Stimulated activated CD8-positive, alpha-beta memory T cell treated with anti-CD3 and anti-CD28 coated beads, Interleukin-4, amount 100 ng/mL, for 48 hours (primary cell): ENCODE measurements at regions not wholly inside any gene's neighbourhood (a gene's known extent, or its start where the extent isn't known, plus 50 kb on each side); places are given as distances from the start of the nearest gene placed in this dataset.

ENCODE experiments used
- DNase-seq: peaks from one replicate; pipeline ENCODE4 v3.0.0-alpha.2; 2020

DNA sequence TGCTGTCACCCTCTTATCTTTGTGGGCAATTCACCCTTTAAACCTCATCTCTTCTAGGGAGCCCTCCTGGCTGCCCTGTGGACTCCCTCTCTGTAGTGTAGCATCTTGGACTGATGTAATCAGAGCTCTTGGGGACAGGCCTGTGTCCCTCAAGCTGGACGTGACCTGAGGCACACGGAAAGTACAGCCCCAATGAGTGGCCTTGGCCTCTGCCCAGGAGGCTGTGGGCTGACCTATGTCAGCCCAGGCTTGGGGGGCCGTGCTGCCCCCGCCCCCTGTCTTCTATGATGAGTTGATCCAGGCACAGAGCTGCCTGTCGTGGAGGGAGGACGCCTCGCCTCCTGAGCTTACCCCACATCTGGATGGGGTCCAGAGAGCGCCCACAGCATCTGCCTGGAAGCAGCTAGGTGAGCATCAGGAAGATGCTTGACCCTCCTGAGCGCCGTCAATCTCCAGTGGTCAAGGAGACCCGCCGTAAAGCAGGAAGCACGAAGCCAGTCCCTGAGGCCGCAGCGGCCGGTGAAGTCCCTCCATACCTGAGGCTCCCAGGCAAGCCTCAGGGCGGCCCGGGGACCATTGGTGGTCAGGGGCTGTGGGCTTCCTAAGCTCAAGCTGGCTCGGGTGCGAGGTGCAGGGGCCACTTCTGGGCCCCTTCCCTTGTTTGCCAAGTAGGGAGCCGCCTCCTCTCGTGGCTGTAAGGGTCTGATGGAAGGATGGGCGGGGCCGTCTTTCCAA lies 1136.9 kb downstream of the BRD1 start:
- no peak for DNase-seq

DNA sequence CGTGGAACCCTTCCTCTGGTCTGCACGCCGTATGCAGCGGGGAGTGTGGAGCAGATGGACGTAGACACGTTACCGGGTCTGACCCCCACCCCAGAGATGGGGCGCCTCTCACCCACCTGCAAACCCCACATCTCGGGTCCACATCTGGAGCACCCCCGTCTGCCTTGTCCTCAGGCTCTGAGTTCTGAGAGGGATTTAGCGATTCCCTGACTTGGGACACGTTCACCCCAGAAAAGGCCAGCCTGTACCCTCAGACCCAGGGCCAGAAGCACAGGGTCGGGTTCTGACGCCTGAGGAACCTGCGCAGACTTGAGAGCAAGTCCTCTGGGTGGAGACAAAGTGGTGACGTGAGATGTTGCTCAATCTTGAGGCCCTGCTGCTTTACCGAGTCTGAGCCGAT lies 1138.5 kb downstream of the BRD1 start:
- DNase-seq, result no peak

DNA sequence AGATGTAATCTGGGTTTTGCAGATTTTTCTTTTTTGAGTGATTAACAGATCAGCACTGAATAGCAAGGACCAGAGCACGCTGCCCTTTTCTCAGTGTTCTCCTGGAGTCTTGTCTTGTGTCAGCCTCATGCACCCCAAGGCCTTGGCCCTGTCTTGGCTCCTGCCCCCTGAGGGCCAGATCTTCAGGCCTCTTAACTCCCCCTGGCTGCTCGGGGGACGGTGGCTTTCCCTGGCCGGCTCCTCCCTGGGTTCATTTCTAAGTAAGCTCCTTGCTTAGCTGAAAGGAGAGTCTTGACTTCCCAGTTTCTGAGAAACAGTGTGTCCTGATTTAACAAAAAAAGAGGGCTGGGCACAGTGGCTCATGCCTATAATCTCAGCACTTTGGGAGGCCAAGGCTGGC lies 1139.3 kb downstream of the BRD1 start:
- no peak for DNase-seq

DNA sequence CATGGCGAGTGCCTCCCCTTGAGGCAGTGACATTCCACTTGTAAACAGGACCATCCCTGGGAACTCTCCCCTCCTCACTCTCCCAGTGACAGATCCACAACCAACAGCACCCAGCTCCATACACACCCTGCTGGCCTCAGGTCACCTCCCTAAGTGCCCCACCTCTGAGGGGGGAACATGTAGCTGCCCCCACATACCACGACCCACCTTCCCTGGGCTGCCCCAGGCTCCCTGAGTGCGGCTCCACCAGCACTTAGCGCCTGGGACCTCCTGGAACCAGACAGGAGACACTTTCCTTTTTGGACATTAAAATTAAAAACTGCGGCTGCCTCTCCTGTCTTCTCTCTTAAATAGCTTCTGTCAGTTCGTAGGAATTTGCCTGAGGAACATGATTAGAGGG lies 1140.1 kb downstream of the BRD1 start:
- DNase-seq, result no peak

DNA sequence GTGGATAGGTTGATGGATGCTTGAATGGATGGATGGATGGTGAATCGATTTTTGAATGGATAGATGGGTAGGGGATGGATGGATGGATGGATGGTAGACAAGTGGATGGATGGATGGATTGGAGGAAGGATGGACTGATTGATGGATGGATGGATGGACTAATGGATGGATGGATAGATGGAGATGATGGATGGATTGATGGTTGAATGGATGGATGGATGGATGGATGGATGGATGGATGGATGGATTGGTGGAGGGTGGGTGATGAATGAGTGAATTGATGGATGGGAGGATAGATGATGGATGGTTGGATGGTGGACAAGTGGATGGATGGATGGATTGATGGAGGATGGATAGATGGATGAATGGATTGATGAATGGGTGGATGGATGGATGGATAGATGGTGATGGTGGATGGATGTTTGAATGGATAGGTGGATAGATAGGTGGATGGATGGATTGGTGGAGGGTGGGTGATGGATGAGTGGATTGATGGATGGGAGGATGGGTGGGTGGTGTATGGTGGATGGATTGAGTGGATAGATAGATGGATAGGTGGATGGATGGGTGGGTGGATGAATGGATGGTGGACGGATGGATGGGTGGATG lies 1140.9 kb downstream of the BRD1 start:
- no peak for DNase-seq

DNA sequence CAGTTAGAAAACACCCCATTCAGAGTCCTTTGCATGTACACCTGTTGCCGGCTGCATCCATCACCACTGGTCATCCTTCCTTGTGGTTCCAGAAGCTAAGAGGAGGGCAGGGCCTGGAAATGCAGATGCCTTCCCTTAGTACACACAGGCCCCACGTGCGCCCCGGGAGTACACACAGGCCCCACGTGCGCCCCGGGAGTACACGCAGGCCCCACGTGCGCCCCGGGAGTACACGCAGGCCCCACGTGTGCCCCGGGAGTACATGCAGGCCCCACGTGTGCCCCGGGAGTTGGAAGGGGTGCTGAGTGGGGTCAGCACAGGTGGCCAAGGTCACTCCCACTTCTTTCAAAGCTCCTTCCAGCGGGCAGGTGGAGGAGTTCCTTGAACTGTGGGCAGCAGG lies 1141.9 kb downstream of the BRD1 start:
- no peak for DNase-seq

DNA sequence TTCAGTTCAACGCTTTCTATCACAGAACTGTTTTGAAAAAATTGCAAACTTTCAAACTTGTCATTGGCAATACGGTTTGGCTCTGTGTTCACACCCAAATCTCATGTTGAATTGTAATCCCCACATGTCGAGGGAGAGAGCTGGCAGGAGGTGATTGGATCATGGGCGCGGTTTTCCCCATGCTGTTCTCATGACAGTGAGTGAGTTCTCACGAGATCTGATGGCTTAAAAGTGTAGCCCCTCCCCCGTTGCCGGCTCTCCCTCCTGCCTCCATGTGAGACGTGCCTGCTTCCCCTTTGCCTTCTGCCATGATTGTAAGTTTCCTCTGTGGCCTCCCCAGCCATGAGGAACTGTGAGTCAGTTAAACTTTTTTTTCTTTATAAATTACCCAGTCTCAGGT lies 1144.0 kb downstream of the BRD1 start:
- DNase-seq, result no peak

DNA sequence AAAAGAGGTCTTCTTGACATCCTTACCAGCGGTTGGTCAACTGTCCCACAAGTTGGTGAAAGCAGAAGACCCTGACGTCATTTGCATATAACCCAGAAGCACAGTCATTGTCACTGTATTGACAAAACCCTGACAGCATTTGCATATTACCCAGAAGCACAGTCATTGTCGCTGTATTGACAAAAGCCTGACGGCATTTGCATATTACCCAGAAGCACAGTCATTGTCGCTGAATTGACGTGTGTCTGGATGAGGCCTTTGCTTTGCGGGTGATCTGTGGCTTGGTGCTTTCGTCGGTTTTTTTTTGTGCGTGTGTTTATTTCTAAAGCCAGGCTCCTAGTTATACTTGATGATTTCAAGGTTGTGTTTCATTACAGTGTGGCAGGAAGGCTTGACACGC lies 1145.2 kb downstream of the BRD1 start:
- no peak for DNase-seq

DNA sequence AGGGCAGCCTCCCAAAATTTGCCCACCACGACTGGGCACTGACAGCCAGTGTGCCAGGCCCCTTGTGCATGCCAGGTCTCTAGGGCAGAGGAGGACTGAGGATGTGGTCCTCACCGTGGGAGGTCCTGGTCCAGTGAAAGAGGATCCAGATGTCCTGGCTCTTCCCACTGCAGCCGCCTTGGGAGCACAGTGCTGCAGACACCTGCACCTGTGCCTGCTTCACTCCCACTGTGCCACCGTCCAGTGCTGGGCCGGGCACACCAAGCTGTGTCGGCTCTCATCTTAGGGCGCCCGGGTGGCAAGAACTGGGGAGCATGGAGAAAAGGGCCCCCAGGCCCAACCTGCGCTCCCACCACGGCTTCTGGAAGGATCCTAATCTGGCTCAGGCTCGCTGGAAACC lies 1147.1 kb downstream of the BRD1 start:
- no peak for DNase-seq

DNA sequence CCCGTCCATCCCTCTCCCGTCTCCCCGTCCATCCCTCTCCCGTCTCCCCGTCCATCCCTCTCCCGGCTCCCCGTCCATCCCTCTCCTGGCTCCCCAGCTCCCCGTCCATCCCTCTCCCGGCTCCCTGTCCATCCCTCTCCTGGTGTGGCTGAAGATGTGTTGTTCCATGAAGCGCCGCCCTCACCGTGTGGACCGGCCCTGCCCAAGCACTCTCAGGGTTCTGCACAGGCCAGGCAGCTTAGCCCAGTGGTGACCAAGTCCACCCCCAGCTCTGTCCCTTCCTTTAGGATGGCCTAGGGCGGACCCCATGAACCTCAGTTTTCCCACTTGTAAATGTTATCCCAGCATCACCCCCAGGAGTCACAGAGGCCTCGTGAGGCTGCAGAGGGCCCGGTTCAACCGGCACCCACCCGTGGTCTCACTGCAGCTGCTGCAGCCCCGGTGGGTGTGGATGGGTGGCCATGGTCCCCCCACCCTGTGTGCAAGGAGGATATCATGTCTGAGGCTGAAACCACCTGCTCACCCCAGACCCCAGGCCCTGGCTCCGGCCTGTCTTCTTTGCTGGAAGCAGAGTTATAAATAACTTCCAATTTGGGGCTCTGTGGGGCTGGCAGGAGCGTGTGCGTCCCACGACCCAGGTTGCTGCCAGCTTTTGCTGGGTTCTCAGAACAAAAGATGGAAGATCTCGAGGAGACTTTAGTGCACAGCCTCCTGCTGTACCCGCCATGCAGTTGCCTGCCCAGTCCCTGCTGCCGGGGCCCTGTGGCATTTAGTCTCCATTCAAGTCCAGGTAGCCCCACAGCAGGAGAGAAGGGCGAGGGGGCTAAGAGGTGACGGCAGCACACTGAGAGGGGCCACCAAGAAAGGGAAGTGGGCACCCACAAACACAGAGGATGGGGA lies 1147.8 kb downstream of the BRD1 start:
- DNase-seq, result no peak

DNA sequence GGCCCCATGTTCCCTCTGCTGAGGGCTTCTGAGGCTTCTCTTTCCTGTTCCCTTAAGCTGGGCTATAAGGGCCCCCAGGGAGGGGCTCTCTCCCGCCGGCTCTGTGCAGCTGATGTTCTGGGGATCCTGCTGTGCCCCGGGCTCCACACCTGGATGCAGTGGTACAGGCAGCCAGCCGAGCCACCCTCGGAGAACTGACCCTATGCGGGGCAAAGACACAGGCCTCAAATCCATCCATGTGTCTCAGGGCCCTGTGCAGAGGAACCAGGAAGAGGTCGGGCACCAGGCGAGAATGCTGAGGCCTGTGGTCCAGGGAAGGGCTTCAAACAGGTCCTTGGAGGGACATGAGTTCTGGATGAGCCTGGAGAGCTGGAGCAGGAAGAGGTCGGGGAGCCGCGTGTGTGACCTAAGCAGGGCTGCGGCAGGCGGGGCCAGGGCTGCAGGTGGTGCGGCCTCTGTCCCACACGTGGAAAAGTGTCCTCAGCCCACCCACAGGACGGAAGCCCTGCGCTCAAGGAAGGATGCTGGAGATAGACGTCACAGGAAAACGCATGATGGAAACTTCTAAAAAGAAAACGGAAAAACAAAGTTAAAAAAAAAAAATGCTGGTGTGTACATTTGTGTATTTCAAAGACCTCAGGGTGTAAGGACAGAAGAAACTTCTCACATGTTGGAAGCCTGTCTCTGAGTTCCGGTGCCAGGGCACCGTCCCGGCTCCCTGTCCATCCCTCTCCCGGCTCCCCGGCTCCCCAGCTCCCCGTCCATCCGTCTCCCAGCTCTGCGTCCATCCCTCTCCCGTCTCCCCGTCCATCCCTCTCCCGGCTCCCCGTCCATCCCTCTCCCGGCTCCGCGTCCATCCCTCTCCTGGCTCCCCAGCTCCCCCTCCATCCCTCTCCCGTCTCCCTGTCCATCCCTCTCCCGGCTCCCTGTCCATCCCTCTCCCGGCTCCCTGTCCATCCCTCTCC lies 1149.2 kb downstream of the BRD1 start:
- DNase-seq, result no peak

DNA sequence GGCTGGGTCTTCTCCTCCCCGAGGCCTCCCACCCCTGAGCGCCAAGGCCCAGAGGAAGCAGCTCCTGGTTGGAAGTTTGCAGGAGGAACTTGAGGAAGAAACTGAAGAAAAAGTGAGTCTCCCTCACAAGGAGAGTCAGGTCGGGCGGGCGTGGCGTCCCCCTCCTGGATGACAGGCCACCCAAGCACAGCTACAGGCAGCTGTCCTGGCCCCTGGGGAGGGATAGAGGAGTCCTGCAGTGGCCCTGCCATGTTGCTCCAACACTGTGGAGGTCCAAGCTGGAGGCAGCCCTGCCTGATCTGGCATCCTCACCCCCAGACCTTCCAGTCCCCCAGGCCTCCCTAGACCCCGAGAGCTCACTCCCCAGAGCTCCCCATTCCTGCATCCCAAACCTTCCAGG lies 1150.1 kb downstream of the BRD1 start:
- DNase-seq, result no peak

DNA sequence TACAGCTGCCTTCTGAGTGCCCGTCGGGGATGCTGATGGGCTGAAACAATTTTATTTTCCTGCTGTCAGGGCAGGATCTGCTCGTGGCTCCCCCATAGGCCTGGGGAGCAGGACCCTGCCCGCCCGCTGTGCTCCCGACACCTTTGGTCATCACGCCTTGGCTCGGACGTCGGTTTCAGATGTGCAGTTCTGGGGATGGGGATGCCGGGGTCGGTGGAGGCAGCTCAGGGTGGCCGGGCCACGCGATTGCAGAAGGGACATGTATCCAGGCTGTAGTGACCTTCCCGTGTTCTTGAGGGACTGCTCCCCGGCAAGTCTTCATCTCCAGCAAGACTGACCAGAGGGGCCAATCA lies 1150.5 kb downstream of the BRD1 start:
- DNase-seq, result no peak

DNA sequence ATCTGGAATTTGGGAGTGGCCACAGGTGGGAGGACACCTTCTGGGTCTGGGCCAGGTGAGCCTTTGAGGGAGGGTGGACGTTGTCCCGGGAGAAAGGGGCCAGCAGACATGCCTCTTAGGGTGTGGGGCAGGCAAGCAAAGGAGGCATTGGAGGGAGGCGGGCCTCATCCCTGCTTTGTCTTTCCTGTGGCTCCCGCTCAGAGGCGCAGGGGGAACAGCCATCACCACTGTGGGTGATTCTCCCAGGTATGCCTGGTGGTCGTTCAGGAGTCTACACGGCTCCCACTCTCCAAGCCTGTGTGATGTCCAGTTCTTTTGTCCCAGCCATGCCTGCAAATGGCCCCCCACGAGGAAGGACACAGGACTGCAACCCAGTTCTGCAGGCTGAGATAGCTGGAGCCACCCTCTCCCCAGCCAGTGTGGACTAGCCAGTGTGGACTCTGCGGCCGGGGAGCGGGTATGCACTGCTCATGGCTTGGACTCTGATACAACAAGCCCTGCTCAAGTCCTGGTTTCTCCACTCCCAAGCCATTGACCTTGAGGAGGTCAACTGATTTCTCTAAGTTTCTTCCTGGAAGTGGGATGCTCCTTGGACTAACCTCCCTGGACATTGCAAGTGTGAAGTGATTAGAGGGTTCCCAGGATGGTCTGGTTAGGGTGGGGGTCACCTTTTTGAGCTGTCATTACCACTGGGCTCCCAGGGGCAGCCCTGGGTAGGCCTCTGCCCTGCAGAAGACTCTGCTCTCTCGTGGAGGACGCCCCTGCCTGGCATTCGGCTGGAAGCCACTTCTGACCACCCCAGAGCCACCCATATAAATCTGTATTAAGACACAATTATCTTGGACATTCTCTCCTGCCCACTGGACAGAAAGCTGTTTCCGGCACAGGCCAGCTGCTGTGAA lies 1151.2 kb downstream of the BRD1 start:
- DNase-seq, result no peak

DNA sequence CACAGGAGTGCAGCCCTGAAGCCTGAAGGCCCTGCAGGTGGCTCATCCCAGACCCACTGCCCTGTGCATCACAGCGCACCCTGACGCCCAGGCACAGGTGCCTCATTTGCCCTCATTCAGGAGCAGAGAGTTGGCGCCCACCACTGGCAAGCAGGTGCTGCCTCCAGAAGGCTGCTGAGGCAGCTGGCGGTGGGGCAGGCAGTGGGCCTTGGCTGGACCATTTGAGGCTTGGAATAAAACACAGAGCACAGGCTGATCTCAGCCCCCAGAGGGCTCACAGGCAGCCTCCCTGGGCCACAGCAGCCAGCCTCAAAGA lies 1151.9 kb downstream of the BRD1 start:
- DNase-seq, result no peak

DNA sequence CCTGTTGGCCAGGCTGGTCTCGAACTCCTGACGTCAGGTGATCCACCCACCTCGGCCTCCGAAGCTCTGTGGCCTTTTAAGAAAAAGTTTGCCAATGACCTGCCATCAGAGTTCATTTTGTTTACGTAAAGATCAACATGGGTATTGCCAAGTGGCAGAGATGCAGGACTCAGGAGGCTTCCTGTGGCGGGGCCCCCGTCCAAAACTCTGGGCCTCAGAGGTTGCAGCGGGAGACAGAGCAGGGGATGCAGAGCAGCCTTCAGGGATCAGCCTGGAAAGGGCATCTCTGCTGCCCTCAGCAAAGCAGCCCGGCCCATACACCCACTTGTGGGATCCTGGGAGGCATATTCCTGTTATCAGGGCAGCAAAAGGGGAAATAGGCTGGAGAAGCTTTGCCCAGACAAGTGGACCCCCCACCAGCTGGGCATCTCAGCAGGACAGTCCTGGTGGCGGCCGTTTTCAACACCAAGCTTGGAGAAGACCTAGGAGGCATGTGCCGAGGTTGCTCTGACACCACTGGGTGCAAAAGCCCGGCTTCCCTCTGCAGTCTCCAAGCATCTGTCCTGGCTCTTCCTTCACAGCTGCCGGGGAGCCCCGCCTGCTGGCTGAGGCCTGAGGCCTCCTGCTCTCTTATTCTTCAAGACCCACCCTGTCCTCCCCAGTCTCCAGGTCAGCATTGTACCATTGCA lies 1152.4 kb downstream of the BRD1 start:
- no peak for DNase-seq

DNA sequence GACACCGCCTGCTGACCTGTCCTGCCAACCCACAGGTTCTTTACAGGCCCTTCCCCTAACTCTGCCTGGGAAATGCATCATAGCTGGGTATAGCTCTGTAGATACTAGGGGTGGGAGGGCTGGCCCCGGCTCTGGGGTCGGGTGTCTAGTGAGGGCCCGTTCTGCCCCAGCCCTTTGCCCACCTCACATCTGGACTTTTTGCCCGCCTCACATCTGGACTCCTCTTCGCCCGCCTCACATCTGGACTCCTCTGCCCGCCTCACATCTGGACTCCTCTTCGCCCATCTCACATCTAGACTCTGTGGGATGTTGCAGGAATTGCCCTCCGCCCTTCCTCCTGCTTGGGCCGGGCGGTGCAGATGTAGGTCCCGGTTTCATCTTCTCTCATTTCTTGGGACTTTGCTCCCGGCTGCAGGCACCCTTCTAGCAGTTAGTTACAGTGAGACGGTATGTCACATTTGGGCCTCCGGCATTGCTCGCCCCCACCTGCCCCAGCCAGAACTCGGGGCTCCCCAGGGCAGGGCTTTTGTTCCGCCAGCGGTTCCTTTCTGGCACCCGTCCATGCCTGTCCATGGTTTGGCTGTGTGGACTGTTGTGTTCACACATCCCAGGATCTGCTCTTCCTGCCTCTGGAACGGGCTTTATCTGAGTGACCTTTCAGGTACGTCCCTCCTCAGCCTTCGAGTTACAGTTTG lies 1153.7 kb downstream of the BRD1 start:
- DNase-seq, result no peak

DNA sequence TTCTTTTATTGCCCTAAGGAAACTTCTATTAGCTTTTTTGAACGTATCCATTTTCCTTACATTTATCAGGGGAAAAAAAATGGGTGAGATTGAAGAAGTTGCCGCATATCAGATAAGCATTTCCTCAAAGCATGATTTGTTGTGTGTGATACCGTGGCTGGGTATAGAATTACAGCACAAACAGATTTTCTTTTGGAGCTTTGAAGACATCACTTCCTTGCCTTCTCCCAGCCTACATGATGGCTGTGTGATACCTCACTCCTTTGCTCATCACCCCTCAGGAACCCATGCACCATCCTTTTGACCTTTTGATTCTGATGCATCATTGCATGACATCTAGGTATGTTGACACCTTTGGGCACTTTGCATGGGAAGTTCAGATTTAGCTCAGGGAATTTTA lies 1155.3 kb downstream of the BRD1 start:
- no peak for DNase-seq

DNA sequence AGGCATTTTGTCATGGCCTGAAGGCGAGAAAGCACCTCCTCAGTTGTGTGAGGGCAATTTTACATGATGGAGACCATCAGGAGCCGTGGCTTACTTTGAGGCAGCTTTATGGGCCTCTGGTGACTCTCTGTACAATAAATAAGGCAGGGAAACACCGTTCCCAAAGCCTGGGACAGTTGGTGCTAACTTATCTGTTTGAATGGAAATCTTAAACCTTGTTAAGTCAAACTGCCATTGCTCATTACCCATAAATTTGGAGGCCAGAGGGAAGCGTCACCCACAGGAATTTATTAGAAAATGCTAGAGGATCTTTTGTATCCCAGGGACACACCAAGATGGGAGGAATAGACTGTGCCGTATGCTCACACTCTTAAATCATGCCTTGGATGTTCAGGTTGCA lies 1156.9 kb downstream of the BRD1 start:
- DNase-seq, result no peak

DNA sequence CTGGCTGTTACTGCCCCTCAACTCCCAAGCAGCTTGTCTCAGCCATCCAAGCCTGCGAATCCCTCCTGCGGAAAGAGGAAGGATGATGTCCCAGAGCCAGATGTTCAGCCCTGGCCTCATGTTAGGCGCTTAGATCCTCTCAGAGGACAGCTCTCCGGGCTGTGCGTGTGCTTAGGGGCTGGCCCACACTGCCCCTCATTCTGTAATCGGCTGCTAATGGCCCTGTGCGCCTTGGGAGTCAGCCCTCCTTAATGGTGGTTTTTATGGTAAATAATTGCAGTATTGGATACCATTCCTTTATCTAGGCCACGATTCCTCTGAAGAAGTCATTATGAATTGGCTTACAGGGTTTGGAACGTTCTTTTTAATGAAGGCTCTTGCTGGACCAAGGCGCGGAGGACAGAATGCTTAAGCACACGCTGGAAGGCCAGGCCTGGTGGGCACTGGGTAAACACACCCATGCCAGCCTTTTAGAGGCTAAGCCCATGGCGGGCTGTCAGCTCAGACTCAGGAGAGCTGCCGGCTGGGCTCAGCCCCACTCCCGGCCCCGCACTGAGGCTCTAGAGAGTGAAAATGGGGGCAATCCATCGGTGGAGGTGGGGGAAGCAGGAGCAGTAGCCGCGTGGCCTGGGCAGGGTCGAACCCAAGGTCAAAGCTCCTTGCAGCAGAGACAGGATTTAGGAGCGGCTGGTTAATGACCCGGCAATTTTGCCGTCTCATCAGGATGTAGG lies 1157.5 kb downstream of the BRD1 start:
- DNase-seq, result no peak
